ENCODE measurements at regions not wholly inside any gene's neighbourhood (a gene's known extent, or its start where the extent isn't known, plus 50 kb on each side); places are given as distances from the start of the nearest gene placed in this dataset.
"Not testable (repeated sequence)": the region's sequence is repeated elsewhere in the genome, so short reads cannot be mapped to it uniquely, and the experiment has no call there.

GRCh38 chr6:11462742-11463397, 74.7 kb upstream of the TMEM170B start:
- H3K36me3 ChIP-seq = no peaks in the 10 kb centered on the region
- H3K27ac ChIP-seq = no peak overlapping the region
- ATAC-seq (ENCODE audit: insufficient number of reproducible peaks, low FRiP score, low read depth) (no peak), DNase-seq (ENCODE audit: low spot score) (no peak)
- no peak overlapping the region for H3K4me3 ChIP-seq
- TF ChIP-seq CTCF (IDR thresholded peaks at IDR 0.05) = no peak
- peaks cover 3 to 7% of the 10 kb centered on the region in 2 donors for H3K4me1 ChIP-seq (ENCODE audit: control insufficient read depth in 1 of 2, low read depth in 2 of 2)
- H3K27me3 ChIP-seq (replicated peaks; ENCODE audit: insufficient read depth) = no peaks in the 10 kb centered on the region
- H3K9me3 ChIP-seq = no peaks in the 10 kb centered on the region

- H3K36me3 ChIP-seq = no peaks in the 10 kb centered on the region
- peaks cover 3 to 7% of the 10 kb centered on the region in 2 donors for H3K4me1 ChIP-seq (ENCODE audit: control insufficient read depth in 1 of 2, low read depth in 2 of 2)
- no peaks in the 10 kb centered on the region for H3K27me3 ChIP-seq (replicated peaks; ENCODE audit: insufficient read depth)
- H3K4me3 ChIP-seq = no peak overlapping the region
- ATAC-seq (ENCODE audit: insufficient number of reproducible peaks, low FRiP score, low read depth) (no peak), DNase-seq (ENCODE audit: low spot score) (no peak)
- no peaks in the 10 kb centered on the region for H3K9me3 ChIP-seq
- no peak for TF ChIP-seq CTCF (IDR thresholded peaks at IDR 0.05)
- H3K27ac ChIP-seq = no peak overlapping the region
Measured at GRCh38 chr6:11460837-11461661, 76.5 kb upstream of the TMEM170B start.

GRCh38 chr6:11460001-11460668, 77.4 kb upstream of the TMEM170B start:
- TF ChIP-seq CTCF (IDR thresholded peaks at IDR 0.05) = no peak
- no peak overlapping the region for H3K27ac ChIP-seq
- H3K4me3 ChIP-seq = no peak overlapping the region
- DNase-seq (ENCODE audit: low spot score) (no peak), ATAC-seq (ENCODE audit: insufficient number of reproducible peaks, low FRiP score, low read depth) (no peak)
- no peaks in the 10 kb centered on the region for H3K9me3 ChIP-seq
- H3K36me3 ChIP-seq = no peaks in the 10 kb centered on the region
- H3K27me3 ChIP-seq (replicated peaks; ENCODE audit: insufficient read depth) = no peaks in the 10 kb centered on the region
- H3K4me1 ChIP-seq (ENCODE audit: control insufficient read depth in 1 of 2, low read depth in 2 of 2) = peaks cover 3 to 7% of the 10 kb centered on the region in 2 donors

GRCh38 chr6:11459079-11459610, 78.4 kb upstream of the TMEM170B start:
- H3K36me3 ChIP-seq = no peaks in the 10 kb centered on the region
- H3K9me3 ChIP-seq = no peaks in the 10 kb centered on the region
- DNase-seq (ENCODE audit: low spot score) = no peak
- no peak for ATAC-seq (ENCODE audit: insufficient number of reproducible peaks, low FRiP score, low read depth)
- peaks cover 3 to 7% of the 10 kb centered on the region in 2 donors for H3K4me1 ChIP-seq (ENCODE audit: control insufficient read depth in 1 of 2, low read depth in 2 of 2)
- no peaks in the 10 kb centered on the region for H3K27me3 ChIP-seq (replicated peaks; ENCODE audit: insufficient read depth)
- no peak overlapping the region for H3K4me3 ChIP-seq
- H3K27ac ChIP-seq = no peak overlapping the region
- no peak for TF ChIP-seq CTCF (IDR thresholded peaks at IDR 0.05)

- no peak overlapping the region for H3K4me3 ChIP-seq
- DNase-seq (ENCODE audit: low spot score) (no peak), ATAC-seq (ENCODE audit: insufficient number of reproducible peaks, low FRiP score, low read depth) (no peak)
- H3K4me1 ChIP-seq (ENCODE audit: control insufficient read depth in 1 of 2, low read depth in 2 of 2) = peaks cover 3 to 7% of the 10 kb centered on the region in 2 donors
- H3K36me3 ChIP-seq = no peaks in the 10 kb centered on the region
- H3K27me3 ChIP-seq (replicated peaks; ENCODE audit: insufficient read depth) = no peaks in the 10 kb centered on the region
- no peak overlapping the region for H3K27ac ChIP-seq
- H3K9me3 ChIP-seq = no peaks in the 10 kb centered on the region
- TF ChIP-seq CTCF (IDR thresholded peaks at IDR 0.05) = no peak
Measured at GRCh38 chr6:11458509-11458908, 79.0 kb upstream of the TMEM170B start.

- not testable (repeated sequence) for H3K27me3 ChIP-seq (replicated peaks; ENCODE audit: insufficient read depth); ATAC-seq (ENCODE audit: insufficient number of reproducible peaks, low FRiP score, low read depth); H3K4me3 ChIP-seq; H3K27ac ChIP-seq; H3K4me1 ChIP-seq (ENCODE audit: control insufficient read depth in 1 of 2, low read depth in 2 of 2); H3K9me3 ChIP-seq; DNase-seq (ENCODE audit: low spot score); H3K36me3 ChIP-seq
Measured at GRCh38 chr6:11457422-11457821, 80.1 kb upstream of the TMEM170B start.

GRCh38 chr6:11452106-11452505, 85.4 kb upstream of the TMEM170B start:
- not testable (repeated sequence) for H3K4me3 ChIP-seq

More at GRCh38 chr6:11452106-11452505, 85.4 kb upstream of the TMEM170B start:
- H3K9me3 ChIP-seq; H3K27ac ChIP-seq; H3K36me3 ChIP-seq; ATAC-seq (ENCODE audit: insufficient number of reproducible peaks, low FRiP score, low read depth); H3K27me3 ChIP-seq (replicated peaks; ENCODE audit: insufficient read depth); H3K4me1 ChIP-seq (ENCODE audit: control insufficient read depth in 1 of 2, low read depth in 2 of 2); DNase-seq (ENCODE audit: low spot score): not testable (repeated sequence)
